ENCODE measurements at regions not wholly inside any gene's neighbourhood (a gene's known extent, or its start where the extent isn't known, plus 50 kb on each side); places are given as distances from the start of the nearest gene placed in this dataset.

- TF ChIP-seq EGR1 (IDR thresholded peaks at IDR 0.05) (no peak), YY1 (IDR thresholded peaks at IDR 0.05; ENCODE audit: low read depth) (no peak), TEAD4 (IDR thresholded peaks at IDR 0.05) (no peak), CREB1 (IDR thresholded peaks at IDR 0.05; ENCODE audit: low read depth) (no peak)
- TF ChIP-seq, protein P1, sequence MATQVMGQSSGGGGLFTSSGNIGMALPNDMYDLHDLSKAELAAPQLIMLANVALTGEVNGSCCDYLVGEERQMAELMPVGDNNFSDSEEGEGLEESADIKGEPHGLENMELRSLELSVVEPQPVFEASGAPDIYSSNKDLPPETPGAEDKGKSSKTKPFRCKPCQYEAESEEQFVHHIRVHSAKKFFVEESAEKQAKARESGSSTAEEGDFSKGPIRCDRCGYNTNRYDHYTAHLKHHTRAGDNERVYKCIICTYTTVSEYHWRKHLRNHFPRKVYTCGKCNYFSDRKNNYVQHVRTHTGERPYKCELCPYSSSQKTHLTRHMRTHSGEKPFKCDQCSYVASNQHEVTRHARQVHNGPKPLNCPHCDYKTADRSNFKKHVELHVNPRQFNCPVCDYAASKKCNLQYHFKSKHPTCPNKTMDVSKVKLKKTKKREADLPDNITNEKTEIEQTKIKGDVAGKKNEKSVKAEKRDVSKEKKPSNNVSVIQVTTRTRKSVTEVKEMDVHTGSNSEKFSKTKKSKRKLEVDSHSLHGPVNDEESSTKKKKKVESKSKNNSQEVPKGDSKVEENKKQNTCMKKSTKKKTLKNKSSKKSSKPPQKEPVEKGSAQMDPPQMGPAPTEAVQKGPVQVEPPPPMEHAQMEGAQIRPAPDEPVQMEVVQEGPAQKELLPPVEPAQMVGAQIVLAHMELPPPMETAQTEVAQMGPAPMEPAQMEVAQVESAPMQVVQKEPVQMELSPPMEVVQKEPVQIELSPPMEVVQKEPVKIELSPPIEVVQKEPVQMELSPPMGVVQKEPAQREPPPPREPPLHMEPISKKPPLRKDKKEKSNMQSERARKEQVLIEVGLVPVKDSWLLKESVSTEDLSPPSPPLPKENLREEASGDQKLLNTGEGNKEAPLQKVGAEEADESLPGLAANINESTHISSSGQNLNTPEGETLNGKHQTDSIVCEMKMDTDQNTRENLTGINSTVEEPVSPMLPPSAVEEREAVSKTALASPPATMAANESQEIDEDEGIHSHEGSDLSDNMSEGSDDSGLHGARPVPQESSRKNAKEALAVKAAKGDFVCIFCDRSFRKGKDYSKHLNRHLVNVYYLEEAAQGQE (IDR thresholded peaks at IDR 0.05; ENCODE audit: low read depth): no peak
Observed at GRCh38 chr1:78289603-78290002, 201.2 kb upstream of the PTGFR start.
